PC-9 (cell line): ENCODE measurements at regions not wholly inside any gene's neighbourhood (a gene's known extent, or its start where the extent isn't known, plus 50 kb on each side); places are given as distances from the start of the nearest gene placed in this dataset.

ENCODE experiments used
- CTCF ChIP-seq: fragments of 200-600 bp; sonication (generic); conservative IDR thresholded peaks from 2 replicates; pipeline ENCODE4 v1.6.1; 2017; ENCODE audit warnings: mixed run types, antibody characterized with exemption, mild to moderate bottlenecking, moderate library complexity
- EZH2 ChIP-seq: fragments of 200-600 bp; sonication (generic); IDR thresholded peaks from 2 replicates; pipeline ENCODE4 v1.8.0; 2017; ENCODE audit warnings: antibody characterized with exemption, low read depth

- TF ChIP-seq CTCF (no peak), EZH2 (no peak)
Observed at GRCh38 chr2:60675301-60675700, 80.8 kb upstream of the PAPOLG start.
